GM23338 (cell line): ENCODE measurements at regions not wholly inside any gene's neighbourhood (a gene's known extent, or its start where the extent isn't known, plus 50 kb on each side); places are given as distances from the start of the nearest gene placed in this dataset.
A peak's percentile ranks its signal among the peaks of the same experiment; 100 is the strongest.

Experiments used
- ATAC-seq: fragments of 200-7000 bp; cut with Tn5 transposase; 3 replicates; pipeline ENCODE4 v1.9.1; 2020
- DNase-seq: peaks from one replicate; pipeline ENCODE4 v3.0.0-alpha.2; 2015; ENCODE audit warnings: low spot score
- H2AFZ ChIP-seq: fragments of 200-600 bp; sonication (generic); 2 replicates; pipeline ENCODE4 v1.8.0; 2016; ENCODE audit warnings: antibody characterized with exemption, mild to moderate bottlenecking, moderate library complexity
- H3F3A ChIP-seq: fragments of 200-600 bp; sonication (generic); replicated peaks from 2 replicates; pipeline ENCODE4 v1.8.0; 2017; ENCODE audit warnings: antibody characterized with exemption, mixed run types, low read depth
- H3K27ac ChIP-seq: fragments of 200-600 bp; sonication (generic); 2 replicates; pipeline ENCODE4 v1.6.1; 2016; ENCODE audit warnings: low read depth
- H3K27me3 ChIP-seq: fragments of 200-600 bp; sonication (generic); 2 replicates; pipeline ENCODE4 v1.8.0; 2016; ENCODE audit warnings: mild to moderate bottlenecking, mixed run types, moderate library complexity; ENCODE audit not compliant: insufficient read depth
- H3K36me3 ChIP-seq: fragments of 200-600 bp; sonication (generic); 2 replicates; pipeline ENCODE4 v1.8.0; 2016; ENCODE audit warnings: mild to moderate bottlenecking; ENCODE audit not compliant: insufficient read depth
- H3K4me1 ChIP-seq: fragments of 200-600 bp; sonication (generic); 2 replicates; pipeline ENCODE4 v1.8.0; 2016; ENCODE audit warnings: mild to moderate bottlenecking, moderate library complexity; ENCODE audit not compliant: insufficient read depth
- H3K4me2 ChIP-seq: fragments of 200-600 bp; sonication (generic); 2 replicates; pipeline ENCODE4 v1.7.1; 2017; ENCODE audit warnings: mixed run types
- H3K4me3 ChIP-seq: fragments of 200-600 bp; sonication (generic); 2 replicates; pipeline ENCODE4 v1.6.1; 2016; ENCODE audit warnings: mixed run types
- H3K79me2 ChIP-seq: fragments of 200-600 bp; sonication (generic); replicated peaks from 2 replicates; pipeline ENCODE4 v1.8.0; 2017; ENCODE audit warnings: mild to moderate bottlenecking; ENCODE audit not compliant: insufficient read depth
- H3K9me2 ChIP-seq: fragments of 200-600 bp; sonication (generic); 2 replicates; pipeline ENCODE4 v1.8.0; 2017; ENCODE audit not compliant: insufficient read depth
- H4K20me1 ChIP-seq: fragments of 200-600 bp; sonication (generic); replicated peaks from 2 replicates; pipeline ENCODE4 v1.8.0; 2017; ENCODE audit warnings: mild to moderate bottlenecking; ENCODE audit not compliant: insufficient read depth
- H3K27ac Mint-ChIP-seq: 2 replicates; pipeline ENCODE4 v1.8.0; 2020; ENCODE audit warnings: inconsistent platforms, mild to moderate bottlenecking, moderate library complexity, mixed read lengths
- H3K27me3 Mint-ChIP-seq: 3 replicates; pipeline ENCODE4 v1.8.0; 2022; ENCODE audit warnings: low read depth, mild to moderate bottlenecking, moderate library complexity, mixed read lengths, inconsistent platforms; ENCODE audit not compliant: insufficient read depth, poor library complexity
- H3K36me3 Mint-ChIP-seq: 3 replicates; pipeline ENCODE4 v1.8.0; 2021; ENCODE audit warnings: low read depth, mild to moderate bottlenecking, inconsistent platforms, moderate library complexity, mixed read lengths
- H3K4me1 Mint-ChIP-seq: 3 replicates; pipeline ENCODE4 v1.8.0; 2020; ENCODE audit warnings: mild to moderate bottlenecking, inconsistent platforms, mixed read lengths
- H3K4me3 Mint-ChIP-seq: 3 replicates; pipeline ENCODE4 v1.8.0; 2021; ENCODE audit warnings: moderate library complexity, mild to moderate bottlenecking, inconsistent platforms, mixed read lengths
- H3K9me3 Mint-ChIP-seq: 3 replicates; pipeline ENCODE4 v1.8.0; 2020; ENCODE audit warnings: moderate library complexity, mild to moderate bottlenecking, inconsistent platforms, mixed read lengths
- CREB1 ChIP-seq: fragments of 250-450 bp; sonication (Bioruptor Pico); IDR thresholded peaks from 2 replicates; pipeline ENCODE4 v1.5.0; 2020; ENCODE audit warnings: low read depth, mild to moderate bottlenecking, moderate library complexity
- ETS1 ChIP-seq: IDR thresholded peaks from 2 replicates; pipeline ENCODE4 v1.6.1; 2016; ENCODE audit warnings: antibody characterized with exemption
- EZH2 ChIP-seq: fragments of 200-600 bp; sonication (generic); IDR thresholded peaks from one replicate; pipeline ENCODE4 v1.8.0; 2017; ENCODE audit warnings: antibody characterized with exemption, mild to moderate bottlenecking, low read depth; ENCODE audit not compliant: unreplicated experiment
- EZH2phosphoT487 ChIP-seq: fragments of 200-600 bp; sonication (generic); IDR thresholded peaks from one replicate; pipeline ENCODE4 v1.8.1; 2018; ENCODE audit warnings: antibody characterized with exemption; ENCODE audit not compliant: unreplicated experiment
- NANOG ChIP-seq: IDR thresholded peaks from 2 replicates; pipeline ENCODE4 v1.6.1; 2016; ENCODE audit warnings: antibody characterized with exemption, borderline replicate concordance
- POLR2AphosphoS5 ChIP-seq: IDR thresholded peaks from 2 replicates; pipeline ENCODE4 v1.6.1; 2016; ENCODE audit warnings: antibody characterized with exemption, low read depth
- TF ChIP-seq, protein P1 (sequence below): fragments of 250-450 bp; sonication (Bioruptor Pico); IDR thresholded peaks from 2 replicates; pipeline ENCODE4 v1.5.0; 2020; ENCODE audit warnings: mild to moderate bottlenecking, moderate library complexity
- TF ChIP-seq, protein P2 (sequence below), 2 experiments: fragments of 200-600 bp in 1 of 2; sonication (generic) in 1 of 2; conservative IDR thresholded peaks; 2 replicates each; pipeline versions ENCODE4 v1.5.1 to v1.6.1; 2016 to 2017; ENCODE audit warnings: antibody characterized with exemption in 2 of 2, low read depth in 2 of 2, mild to moderate bottlenecking in 2 of 2, moderate library complexity in 1 of 2

DNA sequence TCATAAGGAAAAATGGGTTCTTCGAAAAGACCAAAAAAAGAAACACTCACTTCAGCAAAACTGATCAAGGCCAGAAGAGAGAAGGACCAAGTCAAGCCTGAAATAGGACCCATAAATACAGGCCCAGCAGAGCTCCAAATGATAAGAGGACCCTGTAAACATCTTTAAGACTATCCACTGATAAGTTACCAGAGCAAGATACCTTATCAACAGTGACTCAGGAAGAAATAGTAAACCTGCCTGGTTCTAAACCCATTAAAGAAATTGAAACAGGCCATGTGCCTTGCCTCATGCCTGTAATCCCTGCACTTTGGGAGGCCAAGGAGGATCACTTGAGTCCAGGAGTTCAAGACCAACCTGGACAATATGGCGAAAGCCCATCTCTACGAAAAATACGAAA lies 81.8 kb upstream of the ERRFI1 start (continued):
- TF ChIP-seq, protein P1, sequence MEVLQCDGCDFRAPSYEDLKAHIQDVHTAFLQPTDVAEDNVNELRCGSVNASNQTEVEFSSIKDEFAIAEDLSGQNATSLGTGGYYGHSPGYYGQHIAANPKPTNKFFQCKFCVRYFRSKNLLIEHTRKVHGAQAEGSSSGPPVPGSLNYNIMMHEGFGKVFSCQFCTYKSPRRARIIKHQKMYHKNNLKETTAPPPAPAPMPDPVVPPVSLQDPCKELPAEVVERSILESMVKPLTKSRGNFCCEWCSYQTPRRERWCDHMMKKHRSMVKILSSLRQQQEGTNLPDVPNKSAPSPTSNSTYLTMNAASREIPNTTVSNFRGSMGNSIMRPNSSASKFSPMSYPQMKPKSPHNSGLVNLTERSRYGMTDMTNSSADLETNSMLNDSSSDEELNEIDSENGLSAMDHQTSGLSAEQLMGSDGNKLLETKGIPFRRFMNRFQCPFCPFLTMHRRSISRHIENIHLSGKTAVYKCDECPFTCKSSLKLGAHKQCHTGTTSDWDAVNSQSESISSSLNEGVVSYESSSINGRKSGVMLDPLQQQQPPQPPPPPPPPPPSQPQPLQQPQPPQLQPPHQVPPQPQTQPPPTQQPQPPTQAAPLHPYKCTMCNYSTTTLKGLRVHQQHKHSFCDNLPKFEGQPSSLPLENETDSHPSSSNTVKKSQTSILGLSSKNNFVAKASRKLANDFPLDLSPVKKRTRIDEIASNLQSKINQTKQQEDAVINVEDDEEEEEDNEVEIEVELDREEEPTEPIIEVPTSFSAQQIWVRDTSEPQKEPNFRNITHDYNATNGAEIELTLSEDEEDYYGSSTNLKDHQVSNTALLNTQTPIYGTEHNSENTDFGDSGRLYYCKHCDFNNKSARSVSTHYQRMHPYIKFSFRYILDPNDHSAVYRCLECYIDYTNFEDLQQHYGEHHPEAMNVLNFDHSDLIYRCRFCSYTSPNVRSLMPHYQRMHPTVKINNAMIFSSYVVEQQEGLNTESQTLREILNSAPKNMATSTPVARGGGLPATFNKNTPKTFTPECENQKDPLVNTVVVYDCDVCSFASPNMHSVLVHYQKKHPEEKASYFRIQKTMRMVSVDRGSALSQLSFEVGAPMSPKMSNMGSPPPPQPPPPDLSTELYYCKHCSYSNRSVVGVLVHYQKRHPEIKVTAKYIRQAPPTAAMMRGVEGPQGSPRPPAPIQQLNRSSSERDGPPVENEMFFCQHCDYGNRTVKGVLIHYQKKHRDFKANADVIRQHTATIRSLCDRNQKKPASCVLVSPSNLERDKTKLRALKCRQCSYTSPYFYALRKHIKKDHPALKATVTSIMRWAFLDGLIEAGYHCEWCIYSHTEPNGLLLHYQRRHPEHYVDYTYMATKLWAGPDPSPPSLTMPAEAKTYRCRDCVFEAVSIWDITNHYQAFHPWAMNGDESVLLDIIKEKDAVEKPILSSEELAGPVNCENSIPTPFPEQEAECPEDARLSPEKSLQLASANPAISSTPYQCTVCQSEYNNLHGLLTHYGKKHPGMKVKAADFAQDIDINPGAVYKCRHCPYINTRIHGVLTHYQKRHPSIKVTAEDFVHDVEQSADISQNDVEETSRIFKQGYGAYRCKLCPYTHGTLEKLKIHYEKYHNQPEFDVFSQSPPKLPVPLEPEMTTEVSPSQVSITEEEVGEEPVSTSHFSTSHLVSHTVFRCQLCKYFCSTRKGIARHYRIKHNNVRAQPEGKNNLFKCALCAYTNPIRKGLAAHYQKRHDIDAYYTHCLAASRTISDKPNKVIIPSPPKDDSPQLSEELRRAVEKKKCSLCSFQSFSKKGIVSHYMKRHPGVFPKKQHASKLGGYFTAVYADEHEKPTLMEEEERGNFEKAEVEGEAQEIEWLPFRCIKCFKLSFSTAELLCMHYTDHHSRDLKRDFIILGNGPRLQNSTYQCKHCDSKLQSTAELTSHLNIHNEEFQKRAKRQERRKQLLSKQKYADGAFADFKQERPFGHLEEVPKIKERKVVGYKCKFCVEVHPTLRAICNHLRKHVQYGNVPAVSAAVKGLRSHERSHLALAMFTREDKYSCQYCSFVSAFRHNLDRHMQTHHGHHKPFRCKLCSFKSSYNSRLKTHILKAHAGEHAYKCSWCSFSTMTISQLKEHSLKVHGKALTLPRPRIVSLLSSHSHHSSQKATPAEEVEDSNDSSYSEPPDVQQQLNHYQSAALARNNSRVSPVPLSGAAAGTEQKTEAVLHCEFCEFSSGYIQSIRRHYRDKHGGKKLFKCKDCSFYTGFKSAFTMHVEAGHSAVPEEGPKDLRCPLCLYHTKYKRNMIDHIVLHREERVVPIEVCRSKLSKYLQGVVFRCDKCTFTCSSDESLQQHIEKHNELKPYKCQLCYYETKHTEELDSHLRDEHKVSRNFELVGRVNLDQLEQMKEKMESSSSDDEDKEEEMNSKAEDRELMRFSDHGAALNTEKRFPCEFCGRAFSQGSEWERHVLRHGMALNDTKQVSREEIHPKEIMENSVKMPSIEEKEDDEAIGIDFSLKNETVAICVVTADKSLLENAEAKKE (CRISPR knock-in tag), result no peak
- TF ChIP-seq, protein P2, sequence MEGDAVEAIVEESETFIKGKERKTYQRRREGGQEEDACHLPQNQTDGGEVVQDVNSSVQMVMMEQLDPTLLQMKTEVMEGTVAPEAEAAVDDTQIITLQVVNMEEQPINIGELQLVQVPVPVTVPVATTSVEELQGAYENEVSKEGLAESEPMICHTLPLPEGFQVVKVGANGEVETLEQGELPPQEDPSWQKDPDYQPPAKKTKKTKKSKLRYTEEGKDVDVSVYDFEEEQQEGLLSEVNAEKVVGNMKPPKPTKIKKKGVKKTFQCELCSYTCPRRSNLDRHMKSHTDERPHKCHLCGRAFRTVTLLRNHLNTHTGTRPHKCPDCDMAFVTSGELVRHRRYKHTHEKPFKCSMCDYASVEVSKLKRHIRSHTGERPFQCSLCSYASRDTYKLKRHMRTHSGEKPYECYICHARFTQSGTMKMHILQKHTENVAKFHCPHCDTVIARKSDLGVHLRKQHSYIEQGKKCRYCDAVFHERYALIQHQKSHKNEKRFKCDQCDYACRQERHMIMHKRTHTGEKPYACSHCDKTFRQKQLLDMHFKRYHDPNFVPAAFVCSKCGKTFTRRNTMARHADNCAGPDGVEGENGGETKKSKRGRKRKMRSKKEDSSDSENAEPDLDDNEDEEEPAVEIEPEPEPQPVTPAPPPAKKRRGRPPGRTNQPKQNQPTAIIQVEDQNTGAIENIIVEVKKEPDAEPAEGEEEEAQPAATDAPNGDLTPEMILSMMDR (conservative IDR thresholded peaks at IDR 0.05; ENCODE audit: low read depth in 2 of 2), result no peak
- TF ChIP-seq POLR2AphosphoS5, result no peak
- TF ChIP-seq CREB1, result no peak
- TF ChIP-seq EZH2, result no peak

- H3K79me2 ChIP-seq, result no peaks in the 10 kb centered on the region
- no peaks in the 10 kb centered on the region for H3K27me3 ChIP-seq
- no peak overlapping the region for H3K4me2 ChIP-seq
- Mint-ChIP-seq H3K27ac (no peak overlapping the region; the same call in 1 of the 2 replicates), H3K4me1 (peaks cover 12% of the 10 kb centered on the region), H3K9me3 (no peaks in the 10 kb centered on the region; the same call in 2 of the 3 replicates), H3K4me3 (no peak overlapping the region), H3K36me3 (no peaks in the 10 kb centered on the region), H3K27me3 (no peaks in the 10 kb centered on the region)
- DNase-seq (no peak), ATAC-seq (no peak)
- H4K20me1 ChIP-seq, result no peaks in the 10 kb centered on the region
- H3K27ac ChIP-seq, result no peak overlapping the region
- H3F3A ChIP-seq, result no peaks in the 10 kb centered on the region
- no peak overlapping the region for H3K4me3 ChIP-seq
- H2AFZ ChIP-seq, result peak overlapping the region; percentile 23; the same call in 1 of the 2 replicates
- H3K36me3 ChIP-seq, result no peaks in the 10 kb centered on the region
- H3K9me2 ChIP-seq, result no peaks in the 10 kb centered on the region
- 0 out of 2 replicates have a peak, but pooled peaks cover 7% of the 10 kb centered on the region for H3K4me1 ChIP-seq
- TF ChIP-seq NANOG, result no peak
- no peak for TF ChIP-seq EZH2phosphoT487
- TF ChIP-seq ETS1, result no peak
Observed at GRCh38 chr1:8104278-8105236, 78.4 kb upstream of the ERRFI1 start.
